ENCODE measurements at regions not wholly inside any gene's neighbourhood (a gene's known extent, or its start where the extent isn't known, plus 50 kb on each side); places are given as distances from the start of the nearest gene placed in this dataset.
"Not testable (repeated sequence)": the region's sequence is repeated elsewhere in the genome, so short reads cannot be mapped to it uniquely, and the experiment has no call there.

- no peak for DNase-seq (ENCODE audit: low read depth, low spot score)
Measured at GRCh38 chr12:111249018-111249370, 119.9 kb downstream of the PHETA1 start.

- DNase-seq (ENCODE audit: low read depth, low spot score) = no peak
Measured at GRCh38 chr12:111248236-111249017, 120.5 kb downstream of the PHETA1 start.

- DNase-seq (ENCODE audit: low read depth, low spot score) = no peak
Measured at GRCh38 chr12:111247083-111247783, 121.7 kb downstream of the PHETA1 start.

- no peak for DNase-seq (ENCODE audit: low read depth, low spot score)
Measured at GRCh38 chr12:111246477-111247011, 122.4 kb downstream of the PHETA1 start.

GRCh38 chr12:111245701-111246476, 123.0 kb downstream of the PHETA1 start:
- no peak for DNase-seq (ENCODE audit: low read depth, low spot score)

- DNase-seq (ENCODE audit: low read depth, low spot score) = no peak
Measured at GRCh38 chr12:111244673-111245072, 124.2 kb downstream of the PHETA1 start.

- not testable (repeated sequence) for DNase-seq (ENCODE audit: low read depth, low spot score)
Measured at GRCh38 chr12:111242817-111243216, 126.1 kb downstream of the PHETA1 start.

- DNase-seq (ENCODE audit: low read depth, low spot score) = no peak
Measured at GRCh38 chr12:111242184-111242583, 126.7 kb downstream of the PHETA1 start.

GRCh38 chr12:111240374-111240773, 128.5 kb downstream of the PHETA1 start:
- no peak for DNase-seq (ENCODE audit: low read depth, low spot score)

GRCh38 chr12:111239235-111239634, 129.7 kb downstream of the PHETA1 start:
- DNase-seq (ENCODE audit: low read depth, low spot score) = no peak

GRCh38 chr12:111238075-111238734, 130.7 kb downstream of the PHETA1 start:
- DNase-seq (ENCODE audit: low read depth, low spot score) = no peak

- not testable (repeated sequence) for DNase-seq (ENCODE audit: low read depth, low spot score)
Measured at GRCh38 chr12:111234491-111234890, 134.4 kb downstream of the PHETA1 start.

GRCh38 chr12:111233786-111234185, 135.1 kb downstream of the PHETA1 start:
- no peak for DNase-seq (ENCODE audit: low read depth, low spot score)

GRCh38 chr12:111230649-111231048, 138.2 kb downstream of the PHETA1 start:
- DNase-seq (ENCODE audit: low read depth, low spot score) = no peak

GRCh38 chr12:111228916-111229666, 139.8 kb downstream of the PHETA1 start:
- no peak for DNase-seq (ENCODE audit: low read depth, low spot score)

- no peak for DNase-seq (ENCODE audit: low read depth, low spot score)
Measured at GRCh38 chr12:111227476-111228420, 141.1 kb downstream of the PHETA1 start.

GRCh38 chr12:111226680-111227079, 142.2 kb downstream of the PHETA1 start:
- no peak for DNase-seq (ENCODE audit: low read depth, low spot score)

GRCh38 chr12:111225307-111225706, 143.6 kb downstream of the PHETA1 start:
- no peak for DNase-seq (ENCODE audit: low read depth, low spot score)

- DNase-seq (ENCODE audit: low read depth, low spot score) = no peak
Measured at GRCh38 chr12:111224186-111225066, 144.5 kb downstream of the PHETA1 start.
